ENCODE measurements at regions not wholly inside any gene's neighbourhood (a gene's known extent, or its start where the extent isn't known, plus 50 kb on each side); places are given as distances from the start of the nearest gene placed in this dataset.

DNA sequence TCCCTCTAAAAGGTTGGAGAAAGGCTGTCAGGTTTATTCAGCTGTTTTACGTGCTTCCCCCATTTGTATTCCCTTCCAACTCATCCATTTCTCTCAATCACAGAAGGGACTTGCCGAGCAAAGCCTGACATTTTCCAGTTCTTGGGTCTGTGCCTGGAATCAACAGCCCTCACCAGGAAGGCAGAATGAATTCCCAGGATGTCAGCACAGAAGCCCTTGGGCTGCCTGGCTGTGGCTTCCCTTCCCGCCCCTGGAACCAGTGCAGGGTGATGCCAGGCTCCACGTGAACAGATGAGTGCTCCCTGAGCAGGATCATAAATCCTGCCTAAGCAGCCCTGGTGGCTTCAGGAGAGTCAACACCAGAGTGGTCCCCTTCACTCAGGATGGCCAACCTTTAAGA, 86.1 kb upstream of the CD83 start:
- Histone ChIP-seq H3K4me2 (no peak overlapping the region), H3K27ac (ENCODE audit: low read depth in 2 of 2, low read length in 1 of 2) (no peak overlapping the region), H3K27me3 (ENCODE audit: insufficient read depth) (no peaks in the 10 kb centered on the region), H4K20me1 (ENCODE audit: insufficient read depth) (no peaks in the 10 kb centered on the region), H3K9me2 (no peaks in the 10 kb centered on the region), H3K9me3 (no peaks in the 10 kb centered on the region), H2AFZ (ENCODE audit: low read depth) (no peak overlapping the region), H3K4me1 (ENCODE audit: control insufficient read depth in 1 of 2, insufficient read depth in 2 of 2, low read depth in 1 of 2, low read length in 1 of 2) (peaks cover 0 to 3% of the 10 kb centered on the region in 2 experiments; a peak in 3 of 4 replicates), H3F3A (replicated peaks; ENCODE audit: insufficient read depth) (no peaks in the 10 kb centered on the region), H3K36me3 (replicated peaks in 1 of 2; ENCODE audit: control insufficient read depth in 1 of 2, insufficient read depth in 2 of 2, low read length in 1 of 2) (no peaks in the 10 kb centered on the region), H3K79me2 (ENCODE audit: insufficient read depth) (no peaks in the 10 kb centered on the region), H3K9ac (no peak overlapping the region), H3K4me3 (ENCODE audit: low read depth in 2 of 2, low read length in 1 of 2) (no peak overlapping the region)
- POLR2A ChIA-PET: no interaction called here
- TF ChIP-seq RFX5 (IDR thresholded peaks at IDR 0.05; ENCODE audit: low read length) (no peak), TEAD4 (IDR thresholded peaks at IDR 0.05; ENCODE audit: borderline replicate concordance, insufficient read depth) (no peak), RCOR1 (IDR thresholded peaks at IDR 0.05; ENCODE audit: low read length) (no peak), ELF1 (IDR thresholded peaks at IDR 0.05) (no peak), MAX (IDR thresholded peaks at IDR 0.05; ENCODE audit: low read depth) (no peak), TCF12 (IDR thresholded peaks at IDR 0.05) (peak; percentile 56), REST (IDR thresholded peaks at IDR 0.05; ENCODE audit: low read depth, low read length) (no peak), GATA2 (CRISPR knock-in tag; IDR thresholded peaks at IDR 0.05) (no peak), NFIC (IDR thresholded peaks at IDR 0.05; ENCODE audit: borderline replicate concordance) (peak; percentile 54), USF1 (IDR thresholded peaks at IDR 0.05; ENCODE audit: borderline replicate concordance, low read depth) (no peak), FOXJ3 (CRISPR knock-in tag; IDR thresholded peaks at IDR 0.05) (no peak), CHD2 (IDR thresholded peaks at IDR 0.05; ENCODE audit: low read length, partially characterized antibody) (no peak), SIN3A (IDR thresholded peaks at IDR 0.05; ENCODE audit: borderline replicate concordance, low read depth, low read length) (no peak)
- TF ChIP-seq, protein P1, sequence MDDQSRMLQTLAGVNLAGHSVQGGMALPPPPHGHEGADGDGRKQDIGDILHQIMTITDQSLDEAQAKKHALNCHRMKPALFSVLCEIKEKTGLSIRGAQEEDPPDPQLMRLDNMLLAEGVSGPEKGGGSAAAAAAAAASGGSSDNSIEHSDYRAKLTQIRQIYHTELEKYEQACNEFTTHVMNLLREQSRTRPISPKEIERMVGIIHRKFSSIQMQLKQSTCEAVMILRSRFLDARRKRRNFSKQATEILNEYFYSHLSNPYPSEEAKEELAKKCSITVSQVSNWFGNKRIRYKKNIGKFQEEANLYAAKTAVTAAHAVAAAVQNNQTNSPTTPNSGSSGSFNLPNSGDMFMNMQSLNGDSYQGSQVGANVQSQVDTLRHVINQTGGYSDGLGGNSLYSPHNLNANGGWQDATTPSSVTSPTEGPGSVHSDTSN (IDR thresholded peaks at IDR 0.05): peak; percentile 39; the same call in 1 of the 2 replicates
- no peak for DNase-seq
- CTCF ChIA-PET: interaction anchor here (0.9 to 1.6 kb wide), 2 partner anchors 14 to 123 kb away, joined by 3 to 5 read pairs; no protein-coding TSS in a partner anchor
- 37% methylated on average over 4 of the region's 4 CpGs for WGBS (ENCODE audit: low lambda C conversion rate)
